ENCODE measurements at regions not wholly inside any gene's neighbourhood (a gene's known extent, or its start where the extent isn't known, plus 50 kb on each side); places are given as distances from the start of the nearest gene placed in this dataset.
"Not testable (repeated sequence)": the region's sequence is repeated elsewhere in the genome, so short reads cannot be mapped to it uniquely, and the experiment has no call there.

DNA sequence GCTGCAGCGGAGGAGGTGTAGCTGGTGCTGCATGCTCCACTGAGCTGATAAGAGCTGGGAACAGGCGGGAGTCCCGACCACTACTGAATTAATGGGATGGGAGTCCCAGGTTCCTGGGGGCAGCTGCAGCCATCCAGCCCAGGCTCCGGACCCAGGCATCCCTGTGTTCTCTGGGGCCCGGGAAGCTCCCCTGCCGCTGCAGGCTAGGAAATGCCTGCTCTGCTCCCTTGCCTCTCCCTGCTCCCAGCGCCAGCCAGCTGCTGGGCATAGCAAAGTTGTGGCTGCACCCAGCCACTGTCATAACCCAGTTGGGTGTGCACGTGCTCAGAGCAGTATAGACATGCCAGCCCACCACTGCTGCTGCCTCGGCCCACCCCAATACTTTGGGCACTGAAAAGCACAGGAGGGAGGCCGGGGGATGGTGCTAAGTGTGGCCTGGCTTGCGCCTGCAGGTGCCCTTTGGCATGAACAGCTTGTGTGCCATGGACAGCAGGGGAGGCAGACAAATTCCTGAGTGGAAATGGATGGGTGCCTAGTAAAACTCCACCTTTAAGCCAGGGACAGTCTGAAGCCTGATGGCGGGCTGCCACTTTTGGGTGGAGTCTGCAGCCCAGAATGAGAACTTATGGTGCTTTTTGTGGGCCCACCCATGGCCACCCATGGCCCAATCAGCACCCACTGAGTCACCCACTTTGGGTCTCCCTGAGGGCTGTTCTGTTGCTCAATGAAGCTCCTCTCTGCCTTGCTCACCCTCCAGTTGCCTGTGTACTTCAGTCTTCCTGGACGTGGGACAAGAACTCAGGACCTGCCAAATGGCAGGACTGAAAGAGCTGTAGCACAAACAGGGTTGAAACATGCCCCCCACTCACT is 219.3 kb upstream of the TMEFF2 start:
- no peaks in the 10 kb centered on the region for H3K27me3 ChIP-seq (ENCODE audit: control insufficient read depth, insufficient read depth, low read length)
- no peaks in the 10 kb centered on the region for H3K36me3 ChIP-seq (replicated peaks; ENCODE audit: control insufficient read depth, insufficient read depth, low read length)
- no peak overlapping the region for H3K4me3 ChIP-seq (ENCODE audit: insufficient read depth, low read depth, low read length)
- DNase-seq = no peak

GRCh38 chr2:192412866-192413265 is 218.1 kb upstream of the TMEFF2 start:
- not testable (repeated sequence) for H3K36me3 ChIP-seq (replicated peaks; ENCODE audit: control insufficient read depth, insufficient read depth, low read length); DNase-seq; H3K4me3 ChIP-seq (ENCODE audit: insufficient read depth, low read depth, low read length); H3K27me3 ChIP-seq (ENCODE audit: control insufficient read depth, insufficient read depth, low read length)

- Histone ChIP-seq H3K36me3 (replicated peaks; ENCODE audit: control insufficient read depth, insufficient read depth, low read length) (no peaks in the 10 kb centered on the region), H3K27me3 (ENCODE audit: control insufficient read depth, insufficient read depth, low read length) (no peaks in the 10 kb centered on the region), H3K4me3 (ENCODE audit: insufficient read depth, low read depth, low read length) (no peak overlapping the region)
- no peak for DNase-seq
Measured at GRCh38 chr2:192412394-192412793, 217.7 kb upstream of the TMEFF2 start.

- H3K36me3 ChIP-seq (replicated peaks; ENCODE audit: control insufficient read depth, insufficient read depth, low read length) = no peaks in the 10 kb centered on the region
- DNase-seq = no peak
Measured at GRCh38 chr2:192411755-192412154, 217.0 kb upstream of the TMEFF2 start.

DNA sequence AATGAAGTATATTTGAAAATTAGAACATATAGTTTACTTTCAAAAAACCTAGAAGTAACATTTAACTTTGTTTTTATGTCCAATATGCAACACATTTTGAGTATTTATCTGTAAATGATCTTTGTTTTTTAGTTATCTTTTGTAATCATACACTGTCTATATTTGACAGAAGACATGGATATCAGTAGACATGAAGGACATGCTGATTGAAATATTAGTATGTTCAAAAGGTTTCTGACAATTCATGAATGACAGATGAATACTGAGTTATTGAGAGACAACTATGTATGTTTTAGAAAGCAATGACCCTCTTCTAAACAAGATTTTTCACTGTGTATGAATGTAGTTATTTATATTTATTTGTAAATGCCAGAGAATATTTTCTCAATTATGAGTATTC is 215.6 kb upstream of the TMEFF2 start:
- no peaks in the 10 kb centered on the region for H3K36me3 ChIP-seq (replicated peaks; ENCODE audit: control insufficient read depth, insufficient read depth, low read length)
- no peak for DNase-seq
- no peaks in the 10 kb centered on the region for H3K27me3 ChIP-seq (ENCODE audit: control insufficient read depth, insufficient read depth, low read length)
- no peak overlapping the region for H3K4me3 ChIP-seq (ENCODE audit: insufficient read depth, low read depth, low read length)

More at GRCh38 chr2:192411755-192412154, 217.0 kb upstream of the TMEFF2 start:
- no peaks in the 10 kb centered on the region for H3K27me3 ChIP-seq (ENCODE audit: control insufficient read depth, insufficient read depth, low read length)
- no peak overlapping the region for H3K4me3 ChIP-seq (ENCODE audit: insufficient read depth, low read depth, low read length)

DNA sequence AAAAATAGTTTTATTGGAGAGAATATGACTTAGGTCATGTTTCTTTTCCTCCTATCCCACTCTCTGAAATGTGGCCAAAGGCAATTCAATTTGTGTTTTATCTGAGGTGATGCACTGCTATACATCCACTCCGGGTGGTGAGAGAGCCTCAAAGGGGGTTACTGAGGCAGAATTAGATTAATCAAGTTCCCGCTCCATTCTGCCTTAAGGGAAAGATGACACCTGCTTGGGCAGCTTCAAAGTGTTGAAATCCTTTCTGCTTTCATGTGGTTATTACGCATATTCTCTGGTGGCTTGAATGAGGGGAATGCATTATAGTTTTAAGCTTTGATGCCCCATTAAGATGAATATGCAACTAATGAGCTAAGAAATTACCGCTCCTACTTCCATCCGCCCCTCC is 213.0 kb upstream of the TMEFF2 start:
- Histone ChIP-seq H3K36me3 (replicated peaks; ENCODE audit: control insufficient read depth, insufficient read depth, low read length) (no peaks in the 10 kb centered on the region), H3K27me3 (ENCODE audit: control insufficient read depth, insufficient read depth, low read length) (no peaks in the 10 kb centered on the region), H3K4me3 (ENCODE audit: insufficient read depth, low read depth, low read length) (no peak overlapping the region)
- DNase-seq = peak; percentile 19

DNA sequence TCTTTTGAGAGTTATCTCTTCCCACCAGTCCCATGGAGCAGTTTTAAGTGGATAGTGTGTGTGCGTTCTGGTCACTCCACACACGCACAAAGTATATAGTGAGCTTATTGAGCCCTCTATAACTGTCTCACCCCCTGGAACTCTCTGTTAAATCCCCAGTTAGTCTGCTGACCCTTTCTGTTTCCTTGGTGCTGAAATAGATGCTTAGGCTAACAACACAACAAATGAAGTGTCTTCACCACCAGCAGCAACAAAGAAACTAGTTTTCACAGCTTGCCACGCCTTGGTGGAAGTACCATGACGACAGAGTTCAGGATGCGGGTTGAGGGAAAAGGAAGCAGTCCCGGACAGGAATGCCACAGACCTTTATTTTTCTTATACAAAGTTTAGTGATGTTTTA is 203.5 kb upstream of the TMEFF2 start:
- no peak for DNase-seq
- Histone ChIP-seq H3K4me3 (ENCODE audit: insufficient read depth, low read depth, low read length) (no peak overlapping the region), H3K27me3 (ENCODE audit: control insufficient read depth, insufficient read depth, low read length) (no peaks in the 10 kb centered on the region), H3K36me3 (replicated peaks; ENCODE audit: control insufficient read depth, insufficient read depth, low read length) (no peaks in the 10 kb centered on the region)

GRCh38 chr2:192394605-192395004 is 199.9 kb upstream of the TMEFF2 start:
- no peak for DNase-seq
- H3K4me3 ChIP-seq (ENCODE audit: insufficient read depth, low read depth, low read length) = no peak overlapping the region
- no peaks in the 10 kb centered on the region for H3K27me3 ChIP-seq (ENCODE audit: control insufficient read depth, insufficient read depth, low read length)
- H3K36me3 ChIP-seq (replicated peaks; ENCODE audit: control insufficient read depth, insufficient read depth, low read length) = no peaks in the 10 kb centered on the region

GRCh38 chr2:192391041-192391440 is 196.3 kb upstream of the TMEFF2 start:
- no peaks in the 10 kb centered on the region for H3K27me3 ChIP-seq (ENCODE audit: control insufficient read depth, insufficient read depth, low read length)
- no peak for DNase-seq
- no peak overlapping the region for H3K4me3 ChIP-seq (ENCODE audit: insufficient read depth, low read depth, low read length)
- no peaks in the 10 kb centered on the region for H3K36me3 ChIP-seq (replicated peaks; ENCODE audit: control insufficient read depth, insufficient read depth, low read length)

GRCh38 chr2:192390401-192390800 is 195.7 kb upstream of the TMEFF2 start:
- Histone ChIP-seq H3K4me3 (ENCODE audit: insufficient read depth, low read depth, low read length) (no peak overlapping the region), H3K36me3 (replicated peaks; ENCODE audit: control insufficient read depth, insufficient read depth, low read length) (no peaks in the 10 kb centered on the region), H3K27me3 (ENCODE audit: control insufficient read depth, insufficient read depth, low read length) (no peaks in the 10 kb centered on the region)
- no peak for DNase-seq

DNA sequence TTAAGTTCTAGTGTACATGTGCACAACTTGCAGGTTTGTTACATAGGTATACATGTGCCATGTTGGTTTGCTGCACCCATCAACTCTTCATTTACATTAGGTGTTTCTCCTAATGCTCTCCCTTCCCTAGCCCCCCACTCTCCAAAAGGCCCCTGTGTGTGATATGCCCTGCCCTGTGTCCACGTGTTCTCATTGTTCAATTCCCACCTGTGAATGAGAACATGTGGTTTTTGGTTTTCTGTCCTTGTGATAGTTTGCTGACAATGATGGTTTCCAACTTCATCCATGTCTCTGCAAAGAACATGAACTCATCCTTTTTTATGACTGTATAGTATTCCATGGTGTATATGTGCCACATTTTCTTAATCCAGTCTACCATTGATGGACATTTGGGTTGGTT is 189.5 kb upstream of the TMEFF2 start:
- not testable (repeated sequence) for DNase-seq; H3K4me3 ChIP-seq (ENCODE audit: insufficient read depth, low read depth, low read length); H3K27me3 ChIP-seq (ENCODE audit: control insufficient read depth, insufficient read depth, low read length); H3K36me3 ChIP-seq (replicated peaks; ENCODE audit: control insufficient read depth, insufficient read depth, low read length)

DNA sequence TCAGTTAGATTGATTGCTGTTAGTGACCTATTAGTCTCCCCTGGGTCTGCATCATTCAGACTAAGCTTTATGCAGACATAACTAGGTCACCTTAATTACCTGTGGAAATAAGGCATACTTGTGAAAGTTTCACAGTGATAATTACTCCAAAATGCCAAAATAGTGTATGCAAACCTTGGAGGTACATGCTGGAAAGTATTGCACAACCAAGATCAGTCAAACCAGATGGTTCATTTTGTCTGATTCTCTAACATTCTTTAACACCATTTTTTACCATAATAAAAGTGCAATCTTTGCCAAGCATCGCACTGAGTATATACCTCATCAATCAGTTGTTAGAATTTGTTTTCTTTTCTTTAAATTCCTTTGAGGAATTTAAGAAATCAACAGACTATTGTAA is 186.3 kb upstream of the TMEFF2 start:
- H3K36me3 ChIP-seq (replicated peaks; ENCODE audit: control insufficient read depth, insufficient read depth, low read length) = no peaks in the 10 kb centered on the region
- H3K4me3 ChIP-seq (ENCODE audit: insufficient read depth, low read depth, low read length) = no peak overlapping the region
- no peaks in the 10 kb centered on the region for H3K27me3 ChIP-seq (ENCODE audit: control insufficient read depth, insufficient read depth, low read length)
- DNase-seq = no peak

GRCh38 chr2:192379736-192380135 is 185.0 kb upstream of the TMEFF2 start:
- DNase-seq = no peak
- Histone ChIP-seq H3K27me3 (ENCODE audit: control insufficient read depth, insufficient read depth, low read length) (no peaks in the 10 kb centered on the region), H3K36me3 (replicated peaks; ENCODE audit: control insufficient read depth, insufficient read depth, low read length) (no peaks in the 10 kb centered on the region), H3K4me3 (ENCODE audit: insufficient read depth, low read depth, low read length) (no peak overlapping the region)

- DNase-seq = no peak
- Histone ChIP-seq H3K36me3 (replicated peaks; ENCODE audit: control insufficient read depth, insufficient read depth, low read length) (no peaks in the 10 kb centered on the region), H3K4me3 (ENCODE audit: insufficient read depth, low read depth, low read length) (no peak overlapping the region), H3K27me3 (ENCODE audit: control insufficient read depth, insufficient read depth, low read length) (no peaks in the 10 kb centered on the region)
Measured at GRCh38 chr2:192377173-192377572, 182.4 kb upstream of the TMEFF2 start.

DNA sequence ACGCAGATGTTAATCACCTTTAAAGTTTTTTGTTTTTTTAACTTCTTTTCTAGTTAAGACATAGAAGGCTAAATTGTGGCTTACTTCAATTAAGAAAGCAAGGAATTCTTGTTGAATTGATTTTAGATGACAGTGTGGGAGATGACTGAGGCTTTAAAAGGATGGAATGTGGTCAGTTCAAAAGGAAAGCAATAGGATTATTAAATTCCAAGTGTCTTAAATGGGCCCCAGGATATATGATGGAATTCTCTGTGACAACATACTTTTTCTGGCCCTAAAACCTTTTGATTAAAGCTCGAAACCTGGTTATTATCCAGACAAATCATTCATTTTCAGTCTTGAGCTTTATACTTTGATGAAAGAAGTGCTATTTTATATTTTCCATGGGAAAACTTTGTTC is 179.0 kb upstream of the TMEFF2 start:
- DNase-seq = no peak
- Histone ChIP-seq H3K4me3 (ENCODE audit: insufficient read depth, low read depth, low read length) (no peak overlapping the region), H3K27me3 (ENCODE audit: control insufficient read depth, insufficient read depth, low read length) (no peaks in the 10 kb centered on the region), H3K36me3 (replicated peaks; ENCODE audit: control insufficient read depth, insufficient read depth, low read length) (no peaks in the 10 kb centered on the region)

DNA sequence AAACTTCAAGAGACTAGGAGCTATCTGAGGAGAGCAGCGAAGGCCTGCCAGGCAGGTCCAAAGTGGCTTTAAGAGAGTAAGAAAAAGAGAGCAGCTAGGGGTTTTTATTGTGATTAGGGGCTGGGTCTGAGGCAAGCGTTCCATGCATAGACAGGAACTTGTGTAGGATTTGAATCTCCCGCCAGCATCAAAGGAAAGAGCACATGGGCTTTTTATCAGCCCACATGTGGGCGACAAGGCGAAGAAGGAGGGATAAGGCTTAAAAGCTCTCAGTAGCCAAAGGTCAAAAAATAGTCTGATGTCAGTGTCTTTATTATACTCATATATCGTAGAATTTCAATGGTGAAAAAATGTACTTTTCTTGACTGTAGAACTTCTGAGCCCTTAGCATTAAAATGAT is 178.5 kb upstream of the TMEFF2 start:
- Histone ChIP-seq H3K36me3 (replicated peaks; ENCODE audit: control insufficient read depth, insufficient read depth, low read length) (no peaks in the 10 kb centered on the region), H3K4me3 (ENCODE audit: insufficient read depth, low read depth, low read length) (no peak overlapping the region), H3K27me3 (ENCODE audit: control insufficient read depth, insufficient read depth, low read length) (no peaks in the 10 kb centered on the region)
- no peak for DNase-seq
